Progenitor cell of endocrine pancreas (in vitro differentiated cells): ENCODE measurements at regions not wholly inside any gene's neighbourhood (a gene's known extent, or its start where the extent isn't known, plus 50 kb on each side); places are given as distances from the start of the nearest gene placed in this dataset.
A peak's percentile ranks its signal among the peaks of the same experiment; 100 is the strongest.

Source experiments
- DNase-seq: peaks from one replicate; pipeline ENCODE4 v3.0.0; 2021; ENCODE audit warnings: low spot score; ENCODE audit not compliant: unreplicated experiment
- H3K27ac Mint-ChIP-seq: 2 replicates; pipeline ENCODE4 v1.8.0; 2021; ENCODE audit warnings: mild to moderate bottlenecking, moderate library complexity, mixed read lengths
- H3K27me3 Mint-ChIP-seq: 2 replicates; pipeline ENCODE4 v1.8.0; 2021; ENCODE audit warnings: mixed read lengths
- H3K36me3 Mint-ChIP-seq: 2 replicates; pipeline ENCODE4 v1.8.0; 2022; ENCODE audit warnings: mixed read lengths; ENCODE audit not compliant: insufficient read depth
- H3K4me1 Mint-ChIP-seq: 2 replicates; pipeline ENCODE4 v1.8.0; 2021; ENCODE audit warnings: low read depth, mixed read lengths
- H3K4me3 Mint-ChIP-seq: 2 replicates; pipeline ENCODE4 v1.8.0; 2021; ENCODE audit warnings: low read depth, mild to moderate bottlenecking, moderate library complexity, mixed read lengths
- H3K9me3 Mint-ChIP-seq: 2 replicates; pipeline ENCODE4 v1.8.0; 2021; ENCODE audit warnings: low read depth, mixed read lengths
- TF ChIP-seq, protein P1 (sequence below): fragments of 200-600 bp; sonication (generic); IDR thresholded peaks from one replicate; pipeline ENCODE4 v1.5.0; 2021; ENCODE audit warnings: antibody characterized with exemption, mild to moderate bottlenecking; ENCODE audit not compliant: unreplicated experiment

DNA sequence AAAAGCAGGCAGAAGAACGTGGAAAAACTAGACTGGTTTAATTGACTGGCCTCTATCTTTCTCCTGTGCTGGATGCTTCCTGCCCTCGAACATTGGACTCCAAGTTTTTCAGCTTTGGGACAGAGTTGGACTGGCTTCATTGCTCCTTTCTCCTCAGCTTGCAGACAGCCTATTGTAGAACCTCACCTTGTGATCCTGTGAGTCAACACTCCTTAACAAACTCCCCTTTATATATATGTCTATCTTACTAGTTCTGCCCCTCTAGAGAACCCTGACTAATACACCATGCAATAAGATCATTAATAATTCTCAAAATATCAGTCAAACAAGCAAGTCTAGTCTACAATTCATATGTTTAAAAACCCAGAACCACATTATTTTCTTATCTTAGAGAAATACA, 662.4 kb downstream of the TBC1D4 start:
- no peak for DNase-seq
- H3K36me3 Mint-ChIP-seq = no peaks in the 10 kb centered on the region
- H3K4me1 Mint-ChIP-seq = peaks cover 4% of the 10 kb centered on the region
- no peak overlapping the region for H3K27ac Mint-ChIP-seq
- H3K9me3 Mint-ChIP-seq = no peaks in the 10 kb centered on the region
- no peak overlapping the region for H3K4me3 Mint-ChIP-seq
- H3K27me3 Mint-ChIP-seq = no peaks in the 10 kb centered on the region
- TF ChIP-seq, protein P1, sequence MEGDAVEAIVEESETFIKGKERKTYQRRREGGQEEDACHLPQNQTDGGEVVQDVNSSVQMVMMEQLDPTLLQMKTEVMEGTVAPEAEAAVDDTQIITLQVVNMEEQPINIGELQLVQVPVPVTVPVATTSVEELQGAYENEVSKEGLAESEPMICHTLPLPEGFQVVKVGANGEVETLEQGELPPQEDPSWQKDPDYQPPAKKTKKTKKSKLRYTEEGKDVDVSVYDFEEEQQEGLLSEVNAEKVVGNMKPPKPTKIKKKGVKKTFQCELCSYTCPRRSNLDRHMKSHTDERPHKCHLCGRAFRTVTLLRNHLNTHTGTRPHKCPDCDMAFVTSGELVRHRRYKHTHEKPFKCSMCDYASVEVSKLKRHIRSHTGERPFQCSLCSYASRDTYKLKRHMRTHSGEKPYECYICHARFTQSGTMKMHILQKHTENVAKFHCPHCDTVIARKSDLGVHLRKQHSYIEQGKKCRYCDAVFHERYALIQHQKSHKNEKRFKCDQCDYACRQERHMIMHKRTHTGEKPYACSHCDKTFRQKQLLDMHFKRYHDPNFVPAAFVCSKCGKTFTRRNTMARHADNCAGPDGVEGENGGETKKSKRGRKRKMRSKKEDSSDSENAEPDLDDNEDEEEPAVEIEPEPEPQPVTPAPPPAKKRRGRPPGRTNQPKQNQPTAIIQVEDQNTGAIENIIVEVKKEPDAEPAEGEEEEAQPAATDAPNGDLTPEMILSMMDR = no peak

DNA sequence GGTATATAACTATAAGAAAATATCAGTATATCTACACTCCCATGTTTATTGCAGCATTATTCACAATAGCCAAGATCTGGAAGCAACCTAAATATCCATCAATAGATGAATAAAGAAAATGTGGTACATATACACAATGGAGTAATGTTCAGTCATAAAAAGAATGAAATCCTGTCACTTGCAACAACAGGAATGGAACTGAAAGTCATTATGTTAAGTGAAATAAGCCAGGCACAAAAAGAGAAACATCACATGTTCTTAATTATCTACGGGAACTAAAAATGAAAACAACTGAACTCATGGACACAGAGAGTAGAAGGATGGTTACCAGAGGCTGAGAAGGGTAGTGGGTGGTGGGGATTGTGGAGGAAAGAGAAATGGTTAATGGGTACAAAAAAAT, 665.2 kb downstream of the TBC1D4 start:
- no peaks in the 10 kb centered on the region for H3K27me3 Mint-ChIP-seq
- H3K4me3 Mint-ChIP-seq = no peak overlapping the region
- H3K4me1 Mint-ChIP-seq = peaks cover 4% of the 10 kb centered on the region
- TF ChIP-seq, protein P1 = no peak
- H3K36me3 Mint-ChIP-seq = peaks cover 2% of the 10 kb centered on the region
- peaks cover 15% of the 10 kb centered on the region for H3K9me3 Mint-ChIP-seq
- H3K27ac Mint-ChIP-seq = peak overlapping the region; percentile 70
- no peak for DNase-seq

DNA sequence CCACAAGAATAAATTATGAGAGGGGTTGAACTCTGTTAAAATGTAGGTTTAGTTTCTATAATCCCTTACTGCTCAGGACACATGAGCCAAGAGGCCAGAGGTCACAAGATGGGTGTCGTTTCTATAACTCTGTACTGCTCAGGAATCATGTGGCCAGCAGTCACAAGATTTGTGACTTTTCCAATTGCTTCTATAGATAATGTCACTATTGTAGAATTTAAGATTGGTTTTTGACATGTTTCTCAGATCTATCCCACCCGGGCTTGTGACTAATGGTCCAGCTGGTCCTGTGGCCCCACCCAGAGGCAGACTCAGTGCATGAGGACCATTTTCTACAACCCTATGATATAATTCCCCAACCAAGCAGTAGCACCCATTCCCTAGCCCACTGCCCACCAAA, 662.0 kb upstream of the KLF12 start:
- Mint-ChIP-seq H3K9me3 (peaks cover 16% of the 10 kb centered on the region), H3K27ac (no peak overlapping the region), H3K27me3 (no peaks in the 10 kb centered on the region), H3K36me3 (no peaks in the 10 kb centered on the region), H3K4me1 (peaks cover 4% of the 10 kb centered on the region), H3K4me3 (no peak overlapping the region)
- DNase-seq = no peak
- TF ChIP-seq, protein P1 = no peak

DNA sequence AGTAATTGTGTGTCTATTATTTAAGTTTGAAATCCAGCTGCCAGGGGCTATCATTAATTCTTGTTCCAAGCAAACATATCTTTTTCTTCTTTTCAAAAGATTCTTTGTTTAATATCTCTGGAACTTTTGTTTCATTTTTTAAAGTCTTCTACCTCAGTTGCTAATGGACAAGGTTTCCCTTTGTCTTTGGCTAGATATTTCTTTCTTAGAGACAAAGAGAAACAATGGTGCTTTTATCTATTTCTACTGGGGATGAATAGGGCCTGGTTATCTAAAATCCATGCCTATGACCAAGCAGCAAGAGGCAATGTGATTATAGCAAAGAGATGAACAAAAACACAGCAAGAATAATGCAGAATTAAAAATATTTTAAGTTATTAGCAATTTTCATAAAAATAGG, 661.3 kb upstream of the KLF12 start:
- Mint-ChIP-seq H3K4me3 (no peak overlapping the region), H3K4me1 (peaks cover 4% of the 10 kb centered on the region), H3K9me3 (peaks cover 20% of the 10 kb centered on the region), H3K36me3 (peaks cover 1% of the 10 kb centered on the region), H3K27me3 (no peaks in the 10 kb centered on the region), H3K27ac (no peak overlapping the region)
- TF ChIP-seq, protein P1 = no peak
- DNase-seq = no peak

DNA sequence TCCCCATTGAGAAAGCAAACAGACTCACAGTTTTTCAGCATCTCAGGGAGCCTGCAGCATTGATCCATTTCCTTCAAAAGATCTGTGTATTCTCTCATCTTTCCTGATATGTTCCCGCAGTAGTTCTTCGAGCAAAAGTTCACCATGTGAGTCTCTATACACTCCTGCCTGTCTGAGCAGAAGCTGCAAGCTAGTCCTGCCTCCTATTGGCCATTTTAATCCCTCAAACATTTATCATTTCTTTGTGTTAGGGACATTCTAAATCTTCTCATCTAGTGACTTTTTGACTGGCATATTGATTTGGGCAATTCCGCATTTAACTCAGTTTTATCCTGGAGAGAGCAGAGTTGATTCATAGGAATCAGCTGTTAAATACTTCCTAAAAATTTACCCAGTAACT, 660.4 kb upstream of the KLF12 start:
- Mint-ChIP-seq H3K36me3 (peaks cover 1% of the 10 kb centered on the region), H3K9me3 (peaks cover 25% of the 10 kb centered on the region), H3K27me3 (no peaks in the 10 kb centered on the region), H3K27ac (no peak overlapping the region), H3K4me3 (no peak overlapping the region), H3K4me1 (peaks cover 4% of the 10 kb centered on the region)
- TF ChIP-seq, protein P1 = no peak
- DNase-seq = no peak
